ENCODE measurements at regions not wholly inside any gene's neighbourhood (a gene's known extent, or its start where the extent isn't known, plus 50 kb on each side); places are given as distances from the start of the nearest gene placed in this dataset.

DNA sequence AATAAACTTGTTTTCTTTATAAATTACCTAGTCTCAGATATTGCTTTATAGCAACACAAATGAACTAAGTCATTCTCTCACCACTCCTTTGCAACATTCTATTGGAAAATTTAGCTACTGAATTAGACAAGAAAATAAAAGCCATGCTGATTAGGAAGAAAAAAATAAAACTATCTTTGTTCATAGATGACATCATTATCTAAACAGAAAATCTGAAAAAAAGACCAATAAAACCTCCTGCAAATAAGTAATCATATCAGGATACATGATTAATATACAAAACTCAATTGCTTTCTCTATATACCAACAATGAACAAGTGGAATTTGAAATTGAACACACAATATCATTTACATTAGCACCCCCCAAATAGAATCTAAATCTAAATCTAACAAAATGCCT lies 455.3 kb upstream of the KIF2A start:
- intact Hi-C loops (cut with micrococcal nuclease) = loop anchor here (5.0 kb wide), 1 partner anchor 598 kb away; no protein-coding TSS in a partner anchor
- peaks cover 11% of the 10 kb centered on the region for H3K9me3 Mint-ChIP-seq
- CTCF ChIA-PET = no interaction called here
- H3K27ac Mint-ChIP-seq = no peak overlapping the region
- no peak overlapping the region for H3K4me3 Mint-ChIP-seq
- DNase-seq = no peak
- no peaks in the 10 kb centered on the region for H3K27me3 Mint-ChIP-seq (ENCODE audit: low read depth)
- H3K4me1 Mint-ChIP-seq (ENCODE audit: low read depth) = no peaks in the 10 kb centered on the region
- no peaks in the 10 kb centered on the region for H3K36me3 Mint-ChIP-seq (ENCODE audit: low read depth)

DNA sequence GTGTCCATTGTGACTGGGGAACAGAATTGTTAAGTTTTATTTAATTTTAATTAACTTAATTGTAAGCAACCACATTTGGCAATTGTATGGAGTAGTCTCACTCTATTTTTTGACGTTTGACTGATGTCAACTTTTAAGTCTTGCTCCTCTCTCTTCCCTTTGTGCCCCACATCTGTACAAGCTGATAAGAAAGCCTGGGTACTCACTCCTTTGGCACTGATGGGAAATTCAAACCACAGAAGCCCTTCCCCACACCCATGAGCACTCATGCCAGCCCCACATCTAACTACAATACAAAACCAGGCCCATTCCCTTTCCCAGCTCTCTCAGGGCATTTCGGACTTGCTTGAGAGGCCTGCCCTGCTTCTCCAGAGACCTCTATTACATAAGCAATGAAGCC lies 451.5 kb upstream of the KIF2A start:
- H3K27me3 Mint-ChIP-seq (ENCODE audit: low read depth) = no peaks in the 10 kb centered on the region
- no peak overlapping the region for H3K27ac Mint-ChIP-seq
- no peak for DNase-seq
- H3K9me3 Mint-ChIP-seq = peaks cover 12% of the 10 kb centered on the region
- CTCF ChIA-PET = no interaction called here
- no peaks in the 10 kb centered on the region for H3K36me3 Mint-ChIP-seq (ENCODE audit: low read depth)
- no peak overlapping the region for H3K4me3 Mint-ChIP-seq
- H3K4me1 Mint-ChIP-seq (ENCODE audit: low read depth) = no peaks in the 10 kb centered on the region
- intact Hi-C loops (cut with micrococcal nuclease) = loop anchor here (5.0 kb wide), 1 partner anchor 602 kb away; no protein-coding TSS in a partner anchor

DNA sequence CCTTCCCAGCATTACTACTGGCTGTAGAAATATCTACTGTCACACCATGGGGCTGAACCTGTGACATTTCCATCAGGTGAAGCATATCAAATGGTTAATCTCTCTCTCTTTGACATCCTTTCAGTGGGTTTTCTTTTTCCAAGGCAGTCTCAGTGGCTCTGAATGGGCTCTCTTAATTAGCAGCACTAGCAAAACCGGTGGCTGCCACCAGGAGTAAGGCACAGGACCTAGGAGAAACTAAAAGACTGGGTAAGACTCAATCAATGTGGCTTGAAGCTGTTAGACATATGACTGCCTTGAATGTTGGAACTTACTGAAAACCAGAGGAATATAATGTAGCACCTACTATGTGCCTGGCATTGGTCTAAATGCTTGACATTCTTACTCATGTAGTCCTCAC lies 445.0 kb upstream of the KIF2A start:
- Mint-ChIP-seq H3K36me3 (ENCODE audit: low read depth) (no peaks in the 10 kb centered on the region), H3K27me3 (ENCODE audit: low read depth) (no peaks in the 10 kb centered on the region), H3K9me3 (peaks cover 6% of the 10 kb centered on the region), H3K4me3 (no peak overlapping the region), H3K4me1 (ENCODE audit: low read depth) (no peaks in the 10 kb centered on the region), H3K27ac (no peak overlapping the region)
- CTCF ChIA-PET = no interaction called here
- intact Hi-C loops (cut with micrococcal nuclease) = no loop called here
- no peak for DNase-seq

DNA sequence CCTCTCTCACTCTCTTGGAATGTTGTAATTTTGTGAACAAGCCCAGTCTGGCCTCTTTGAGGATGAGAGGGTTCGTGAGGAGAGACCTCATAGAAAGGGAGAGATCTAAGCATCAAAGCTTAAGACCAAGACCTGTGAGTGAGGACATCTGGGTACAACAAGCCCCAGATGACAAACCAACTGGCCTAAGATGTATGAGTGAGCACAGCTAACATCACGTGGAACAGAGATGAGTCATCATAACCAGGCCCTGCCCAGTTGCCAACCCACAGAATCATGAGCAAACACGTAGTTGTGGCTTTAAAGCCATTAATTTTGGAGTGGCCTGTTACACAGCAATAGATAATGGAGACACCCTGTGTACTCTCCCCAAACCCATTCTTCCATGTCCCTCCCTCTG lies 439.1 kb upstream of the KIF2A start:
- no peak for DNase-seq
- CTCF ChIA-PET = no interaction called here
- no peak overlapping the region for H3K27ac Mint-ChIP-seq
- H3K9me3 Mint-ChIP-seq = peaks cover 9% of the 10 kb centered on the region
- intact Hi-C loops (cut with micrococcal nuclease) = no loop called here
- H3K36me3 Mint-ChIP-seq (ENCODE audit: low read depth) = no peaks in the 10 kb centered on the region
- no peaks in the 10 kb centered on the region for H3K4me1 Mint-ChIP-seq (ENCODE audit: low read depth)
- H3K27me3 Mint-ChIP-seq (ENCODE audit: low read depth) = no peaks in the 10 kb centered on the region
- no peak overlapping the region for H3K4me3 Mint-ChIP-seq

DNA sequence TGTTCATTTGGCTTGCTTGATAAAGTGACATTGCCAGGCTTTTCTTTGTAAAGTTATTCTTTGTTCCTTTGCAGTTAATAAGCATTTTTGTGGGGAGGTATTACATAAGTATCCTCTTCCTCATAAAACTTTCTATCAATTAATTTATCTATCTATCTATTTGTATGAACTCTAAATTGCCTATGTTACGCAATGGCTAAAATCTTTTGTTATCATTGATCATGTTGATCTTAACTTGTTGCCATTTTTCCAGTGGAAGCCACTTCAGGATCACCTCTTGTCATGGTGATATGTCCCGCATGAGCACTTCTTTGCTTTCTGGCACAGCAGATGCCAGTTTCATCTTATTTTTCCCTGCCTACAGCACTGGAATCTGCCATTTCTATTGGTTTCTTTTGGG lies 436.7 kb upstream of the KIF2A start:
- intact Hi-C loops (cut with micrococcal nuclease) = no loop called here
- Mint-ChIP-seq H3K9me3 (peaks cover 12% of the 10 kb centered on the region), H3K27ac (no peak overlapping the region), H3K4me3 (no peak overlapping the region), H3K36me3 (ENCODE audit: low read depth) (no peaks in the 10 kb centered on the region), H3K4me1 (ENCODE audit: low read depth) (no peaks in the 10 kb centered on the region), H3K27me3 (ENCODE audit: low read depth) (no peaks in the 10 kb centered on the region)
- CTCF ChIA-PET = no interaction called here
- DNase-seq = no peak

DNA sequence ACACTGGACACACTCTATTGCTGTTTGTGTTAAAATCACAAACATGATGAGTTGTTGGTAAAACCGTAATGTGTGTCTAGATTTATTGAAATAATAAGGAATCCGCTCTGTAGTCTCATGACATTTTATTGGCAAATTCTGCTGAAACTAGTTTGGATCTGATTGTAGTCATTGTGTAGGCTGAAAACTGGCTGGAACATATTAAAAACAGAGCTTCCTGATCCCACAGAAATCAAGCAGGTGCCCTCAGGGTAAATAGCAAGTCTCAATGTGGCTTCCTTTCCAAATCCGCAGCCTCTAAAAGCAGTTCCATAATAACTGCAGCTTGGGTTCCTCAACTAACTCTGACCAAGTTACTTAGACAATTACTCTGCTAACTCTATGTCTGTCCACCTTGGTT lies 427.5 kb upstream of the KIF2A start:
- CTCF ChIA-PET = no interaction called here
- no peaks in the 10 kb centered on the region for H3K36me3 Mint-ChIP-seq (ENCODE audit: low read depth)
- H3K4me3 Mint-ChIP-seq = no peak overlapping the region
- no peak overlapping the region for H3K27ac Mint-ChIP-seq
- intact Hi-C loops (cut with micrococcal nuclease) = no loop called here
- no peaks in the 10 kb centered on the region for H3K27me3 Mint-ChIP-seq (ENCODE audit: low read depth)
- H3K9me3 Mint-ChIP-seq = no peaks in the 10 kb centered on the region
- DNase-seq = no peak
- H3K4me1 Mint-ChIP-seq (ENCODE audit: low read depth) = no peaks in the 10 kb centered on the region

DNA sequence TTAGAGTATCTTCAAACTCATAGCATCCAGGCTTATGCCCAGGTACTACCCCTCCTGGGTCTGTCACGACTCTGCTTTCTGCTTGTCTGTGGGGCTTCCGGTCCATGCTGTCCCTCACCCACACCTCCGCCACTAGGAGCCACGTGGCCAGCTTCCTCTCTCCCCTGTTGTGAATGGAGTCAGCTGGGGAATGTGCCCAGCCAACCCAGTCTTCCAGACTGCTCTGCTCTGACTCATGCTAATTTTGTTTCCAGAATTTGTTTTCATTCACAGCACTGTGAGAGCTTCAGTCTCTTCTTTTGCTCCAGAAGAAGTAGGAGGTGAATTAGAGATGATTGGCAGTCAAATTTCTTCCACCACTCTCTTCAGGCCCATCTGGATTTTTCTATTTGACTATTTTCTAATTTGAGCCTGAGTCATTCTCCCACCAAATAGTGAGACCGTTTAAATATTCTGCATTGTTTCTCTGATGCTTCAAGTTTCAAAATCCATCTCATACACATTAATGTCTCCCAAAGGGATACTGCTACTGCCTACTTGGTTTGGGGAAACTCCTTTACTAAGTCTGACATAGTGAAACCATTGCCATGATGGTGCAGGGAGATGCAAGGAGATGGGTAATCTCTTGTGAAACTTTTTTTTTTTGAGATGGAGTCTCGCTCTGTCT lies 424.1 kb upstream of the KIF2A start:
- Mint-ChIP-seq H3K4me3 (no peak overlapping the region), H3K4me1 (ENCODE audit: low read depth) (no peaks in the 10 kb centered on the region), H3K27ac (no peak overlapping the region), H3K36me3 (ENCODE audit: low read depth) (no peaks in the 10 kb centered on the region), H3K9me3 (no peaks in the 10 kb centered on the region), H3K27me3 (ENCODE audit: low read depth) (no peaks in the 10 kb centered on the region)
- intact Hi-C loops (cut with micrococcal nuclease) = no loop called here
- no peak for DNase-seq
- CTCF ChIA-PET = no interaction called here

DNA sequence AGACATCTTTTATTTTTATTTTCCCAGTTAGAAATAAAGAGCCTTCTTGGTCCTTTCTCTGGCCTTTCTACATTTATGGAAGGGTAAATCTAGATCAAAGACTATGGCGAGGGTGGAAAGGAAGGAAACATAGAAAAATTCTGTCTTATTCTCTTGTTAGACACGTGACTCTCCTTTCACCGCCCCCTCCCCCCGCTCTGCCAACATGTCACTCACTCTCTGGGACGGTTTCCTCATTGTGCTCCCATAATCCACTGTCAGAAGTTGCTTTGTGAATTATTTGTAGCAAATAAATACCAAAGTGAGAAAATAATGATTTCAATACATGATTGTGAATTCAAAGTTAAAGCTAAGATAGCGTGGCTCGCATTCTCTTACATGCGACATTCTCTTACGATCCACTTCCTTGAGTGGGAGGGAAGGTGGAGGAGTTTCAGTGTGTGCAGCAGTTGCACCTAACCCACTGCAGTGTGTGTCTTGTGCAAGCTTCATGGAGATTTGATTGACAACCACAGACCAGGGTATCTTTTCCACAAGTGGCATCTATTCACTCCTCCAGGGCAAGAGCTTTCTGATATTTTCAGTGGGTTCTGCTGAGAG lies 423.0 kb upstream of the KIF2A start:
- Mint-ChIP-seq H3K4me3 (no peak overlapping the region), H3K27me3 (ENCODE audit: low read depth) (no peaks in the 10 kb centered on the region), H3K4me1 (ENCODE audit: low read depth) (no peaks in the 10 kb centered on the region), H3K9me3 (no peaks in the 10 kb centered on the region), H3K36me3 (ENCODE audit: low read depth) (no peaks in the 10 kb centered on the region), H3K27ac (no peak overlapping the region)
- intact Hi-C loops (cut with micrococcal nuclease) = no loop called here
- CTCF ChIA-PET = interaction anchor here (1.0 kb wide), 1 partner anchor 18 kb away, joined by 3 read pairs; no protein-coding TSS in a partner anchor
- no peak for DNase-seq

DNA sequence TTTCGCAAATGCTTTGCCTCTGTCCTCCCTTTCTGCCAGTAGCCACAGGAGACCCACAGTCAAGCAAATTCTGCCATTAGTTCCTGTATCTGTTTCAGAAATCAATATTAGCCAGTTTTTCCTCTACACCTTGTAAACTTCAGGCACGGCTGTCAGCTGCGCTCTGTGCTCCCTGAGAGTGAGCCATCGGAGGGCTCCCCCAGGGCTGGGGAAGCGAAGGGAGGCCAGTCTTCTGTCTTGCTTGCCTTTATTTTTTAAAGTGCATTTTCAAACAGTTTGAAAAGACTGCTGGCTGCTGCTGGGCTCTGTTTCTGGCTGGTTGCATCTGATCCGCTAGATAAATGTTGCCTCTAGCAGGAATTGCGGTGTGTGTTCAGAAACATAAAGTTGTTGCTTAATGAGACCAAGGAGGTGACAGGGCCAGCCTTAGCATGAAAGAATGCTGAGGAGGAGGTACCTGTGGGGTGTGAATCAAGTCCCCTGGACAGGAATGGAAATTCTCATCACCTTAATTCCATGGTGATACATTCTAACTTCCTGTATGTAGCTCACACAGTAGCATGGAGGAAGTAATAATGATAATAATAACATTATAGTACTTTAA lies 421.7 kb upstream of the KIF2A start:
- Mint-ChIP-seq H3K4me3 (no peak overlapping the region), H3K27ac (no peak overlapping the region), H3K36me3 (ENCODE audit: low read depth) (no peaks in the 10 kb centered on the region), H3K27me3 (ENCODE audit: low read depth) (no peaks in the 10 kb centered on the region), H3K4me1 (ENCODE audit: low read depth) (no peaks in the 10 kb centered on the region), H3K9me3 (no peaks in the 10 kb centered on the region)
- CTCF ChIA-PET = no interaction called here
- intact Hi-C loops (cut with micrococcal nuclease) = no loop called here
- no peak for DNase-seq

DNA sequence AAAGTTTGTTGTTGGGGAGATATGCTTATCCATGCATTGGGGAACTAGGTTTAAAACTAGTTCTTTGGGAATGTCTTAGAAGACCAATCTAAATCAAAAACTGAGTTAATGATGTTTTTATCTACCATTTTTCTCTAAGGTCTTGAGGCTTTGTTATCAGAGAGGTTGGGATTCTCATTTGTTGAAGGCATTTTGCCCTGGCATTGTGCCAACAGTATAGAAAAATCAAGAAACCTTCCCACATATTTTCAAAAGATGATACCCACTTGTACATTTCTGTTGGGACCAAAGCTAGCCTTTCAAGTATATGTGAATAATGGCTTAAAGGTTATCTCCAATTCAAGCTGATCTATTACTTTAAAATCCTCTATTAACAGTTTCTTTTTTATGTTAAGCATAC lies 419.8 kb upstream of the KIF2A start:
- CTCF ChIA-PET = no interaction called here
- Mint-ChIP-seq H3K4me1 (ENCODE audit: low read depth) (no peaks in the 10 kb centered on the region), H3K9me3 (no peaks in the 10 kb centered on the region), H3K27me3 (ENCODE audit: low read depth) (no peaks in the 10 kb centered on the region), H3K27ac (no peak overlapping the region), H3K36me3 (ENCODE audit: low read depth) (no peaks in the 10 kb centered on the region), H3K4me3 (no peak overlapping the region)
- intact Hi-C loops (cut with micrococcal nuclease) = no loop called here
- DNase-seq = no peak

DNA sequence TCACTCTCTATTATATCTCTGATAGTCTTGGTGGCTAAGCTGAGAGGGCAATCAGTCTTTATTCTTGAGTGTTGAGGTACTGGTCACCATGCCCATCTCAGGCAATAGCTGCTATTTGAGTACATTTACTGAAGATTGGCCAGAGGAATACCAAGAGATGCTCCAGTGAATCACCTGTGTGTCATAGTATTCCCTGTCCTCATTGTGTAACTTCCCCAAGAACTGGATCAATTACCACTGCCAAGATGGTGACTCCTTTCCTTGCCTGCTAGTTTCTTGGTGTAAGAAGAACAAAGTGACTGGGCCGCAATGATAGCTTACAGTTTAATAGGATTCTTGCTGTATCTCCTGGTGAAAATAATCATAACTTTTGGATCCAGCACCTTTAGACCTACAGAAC lies 418.7 kb upstream of the KIF2A start:
- Mint-ChIP-seq H3K27me3 (ENCODE audit: low read depth) (no peaks in the 10 kb centered on the region), H3K4me3 (no peak overlapping the region), H3K36me3 (ENCODE audit: low read depth) (no peaks in the 10 kb centered on the region), H3K27ac (no peak overlapping the region), H3K9me3 (peaks cover 2% of the 10 kb centered on the region), H3K4me1 (ENCODE audit: low read depth) (no peaks in the 10 kb centered on the region)
- no peak for DNase-seq
- CTCF ChIA-PET = no interaction called here
- intact Hi-C loops (cut with micrococcal nuclease) = no loop called here

DNA sequence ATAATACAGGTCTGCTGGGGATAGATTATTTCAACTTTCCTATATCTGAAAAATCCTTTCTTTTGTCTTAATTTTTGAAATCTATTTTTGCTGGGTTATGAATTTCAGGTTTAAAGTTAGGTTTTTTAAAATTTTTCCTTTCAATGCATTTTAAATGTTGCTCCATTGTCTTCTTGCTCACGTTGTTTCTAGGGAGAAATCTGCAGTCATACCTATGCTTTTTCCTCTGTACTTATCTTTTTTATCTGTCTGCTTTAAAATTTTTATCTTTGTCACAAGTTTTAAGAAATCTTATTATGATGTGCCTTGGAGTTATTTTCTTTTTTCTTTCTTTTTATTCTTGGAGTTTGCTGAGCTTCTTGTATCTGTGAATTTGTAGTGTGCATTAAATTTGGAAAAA lies 412.0 kb upstream of the KIF2A start:
- CTCF ChIA-PET = no interaction called here
- Mint-ChIP-seq H3K4me3 (no peak overlapping the region), H3K27ac (no peak overlapping the region), H3K27me3 (ENCODE audit: low read depth) (no peaks in the 10 kb centered on the region), H3K36me3 (ENCODE audit: low read depth) (no peaks in the 10 kb centered on the region), H3K4me1 (ENCODE audit: low read depth) (no peaks in the 10 kb centered on the region), H3K9me3 (peaks cover 7% of the 10 kb centered on the region)
- no peak for DNase-seq
- intact Hi-C loops (cut with micrococcal nuclease) = no loop called here

DNA sequence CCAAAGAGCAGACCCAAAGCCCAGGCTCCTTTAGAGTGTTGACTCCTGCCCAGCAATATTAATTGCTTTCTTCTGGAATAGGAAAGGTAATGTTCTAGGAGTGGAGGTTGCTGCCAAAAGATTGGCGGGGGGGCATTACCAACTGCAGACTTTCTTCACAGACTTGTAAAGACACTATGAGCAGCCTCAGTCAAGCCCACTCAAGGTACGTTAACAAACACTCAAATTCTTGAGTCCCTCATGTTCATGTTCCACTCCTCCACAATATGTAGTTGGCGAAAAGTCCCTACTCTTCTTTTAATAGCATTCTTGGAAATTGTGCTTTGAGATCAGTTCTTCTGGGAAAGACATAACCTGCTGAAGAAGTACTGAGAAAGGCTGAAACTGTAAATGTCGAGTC lies 409.2 kb upstream of the KIF2A start:
- H3K27ac Mint-ChIP-seq = no peak overlapping the region
- no peak for DNase-seq
- H3K9me3 Mint-ChIP-seq = peaks cover 6% of the 10 kb centered on the region
- CTCF ChIA-PET = no interaction called here
- intact Hi-C loops (cut with micrococcal nuclease) = no loop called here
- no peaks in the 10 kb centered on the region for H3K36me3 Mint-ChIP-seq (ENCODE audit: low read depth)
- H3K27me3 Mint-ChIP-seq (ENCODE audit: low read depth) = no peaks in the 10 kb centered on the region
- H3K4me3 Mint-ChIP-seq = no peak overlapping the region
- H3K4me1 Mint-ChIP-seq (ENCODE audit: low read depth) = no peaks in the 10 kb centered on the region

Measured in activated naive CD4-positive, alpha-beta T cell treated with anti-CD3 and anti-CD28 coated beads for 36 hours (primary cell).